GM23338 (cell line): ENCODE measurements at regions not wholly inside any gene's neighbourhood (a gene's known extent, or its start where the extent isn't known, plus 50 kb on each side); places are given as distances from the start of the nearest gene placed in this dataset.

Experiments
- ATAC-seq: fragments of 200-7000 bp; cut with Tn5 transposase; 3 replicates; pipeline ENCODE4 v1.9.1; 2020
- DNase-seq: peaks from one replicate; pipeline ENCODE4 v3.0.0-alpha.2; 2015; ENCODE audit warnings: low spot score
- H2AFZ ChIP-seq: fragments of 200-600 bp; sonication (generic); 2 replicates; pipeline ENCODE4 v1.8.0; 2016; ENCODE audit warnings: antibody characterized with exemption, mild to moderate bottlenecking, moderate library complexity
- H3F3A ChIP-seq: fragments of 200-600 bp; sonication (generic); replicated peaks from 2 replicates; pipeline ENCODE4 v1.8.0; 2017; ENCODE audit warnings: antibody characterized with exemption, mixed run types, low read depth
- H3K27ac ChIP-seq: fragments of 200-600 bp; sonication (generic); 2 replicates; pipeline ENCODE4 v1.6.1; 2016; ENCODE audit warnings: low read depth
- H3K27me3 ChIP-seq: fragments of 200-600 bp; sonication (generic); 2 replicates; pipeline ENCODE4 v1.8.0; 2016; ENCODE audit warnings: mild to moderate bottlenecking, mixed run types, moderate library complexity; ENCODE audit not compliant: insufficient read depth
- H3K36me3 ChIP-seq: fragments of 200-600 bp; sonication (generic); 2 replicates; pipeline ENCODE4 v1.8.0; 2016; ENCODE audit warnings: mild to moderate bottlenecking; ENCODE audit not compliant: insufficient read depth
- H3K4me1 ChIP-seq: fragments of 200-600 bp; sonication (generic); 2 replicates; pipeline ENCODE4 v1.8.0; 2016; ENCODE audit warnings: mild to moderate bottlenecking, moderate library complexity; ENCODE audit not compliant: insufficient read depth
- H3K4me2 ChIP-seq: fragments of 200-600 bp; sonication (generic); 2 replicates; pipeline ENCODE4 v1.7.1; 2017; ENCODE audit warnings: mixed run types
- H3K4me3 ChIP-seq: fragments of 200-600 bp; sonication (generic); 2 replicates; pipeline ENCODE4 v1.6.1; 2016; ENCODE audit warnings: mixed run types
- H3K79me2 ChIP-seq: fragments of 200-600 bp; sonication (generic); replicated peaks from 2 replicates; pipeline ENCODE4 v1.8.0; 2017; ENCODE audit warnings: mild to moderate bottlenecking; ENCODE audit not compliant: insufficient read depth
- H3K9me2 ChIP-seq: fragments of 200-600 bp; sonication (generic); 2 replicates; pipeline ENCODE4 v1.8.0; 2017; ENCODE audit not compliant: insufficient read depth
- H4K20me1 ChIP-seq: fragments of 200-600 bp; sonication (generic); replicated peaks from 2 replicates; pipeline ENCODE4 v1.8.0; 2017; ENCODE audit warnings: mild to moderate bottlenecking; ENCODE audit not compliant: insufficient read depth
- H3K27ac Mint-ChIP-seq: 2 replicates; pipeline ENCODE4 v1.8.0; 2020; ENCODE audit warnings: inconsistent platforms, mild to moderate bottlenecking, moderate library complexity, mixed read lengths
- H3K27me3 Mint-ChIP-seq: 3 replicates; pipeline ENCODE4 v1.8.0; 2022; ENCODE audit warnings: low read depth, mild to moderate bottlenecking, moderate library complexity, mixed read lengths, inconsistent platforms; ENCODE audit not compliant: insufficient read depth, poor library complexity
- H3K36me3 Mint-ChIP-seq: 3 replicates; pipeline ENCODE4 v1.8.0; 2021; ENCODE audit warnings: low read depth, mild to moderate bottlenecking, inconsistent platforms, moderate library complexity, mixed read lengths
- H3K4me1 Mint-ChIP-seq: 3 replicates; pipeline ENCODE4 v1.8.0; 2020; ENCODE audit warnings: mild to moderate bottlenecking, inconsistent platforms, mixed read lengths
- H3K4me3 Mint-ChIP-seq: 3 replicates; pipeline ENCODE4 v1.8.0; 2021; ENCODE audit warnings: moderate library complexity, mild to moderate bottlenecking, inconsistent platforms, mixed read lengths
- H3K9me3 Mint-ChIP-seq: 3 replicates; pipeline ENCODE4 v1.8.0; 2020; ENCODE audit warnings: moderate library complexity, mild to moderate bottlenecking, inconsistent platforms, mixed read lengths
- CREB1 ChIP-seq: fragments of 250-450 bp; sonication (Bioruptor Pico); IDR thresholded peaks from 2 replicates; pipeline ENCODE4 v1.5.0; 2020; ENCODE audit warnings: low read depth, mild to moderate bottlenecking, moderate library complexity
- EZH2 ChIP-seq: fragments of 200-600 bp; sonication (generic); IDR thresholded peaks from one replicate; pipeline ENCODE4 v1.8.0; 2017; ENCODE audit warnings: antibody characterized with exemption, mild to moderate bottlenecking, low read depth; ENCODE audit not compliant: unreplicated experiment
- JUNB ChIP-seq: IDR thresholded peaks from one replicate; pipeline ENCODE4 v1.6.1; 2016; ENCODE audit warnings: antibody characterized with exemption; ENCODE audit not compliant: unreplicated experiment
- NANOG ChIP-seq: IDR thresholded peaks from 2 replicates; pipeline ENCODE4 v1.6.1; 2016; ENCODE audit warnings: antibody characterized with exemption, borderline replicate concordance
- STAT1 ChIP-seq: IDR thresholded peaks from one replicate; pipeline ENCODE4 v1.6.1; 2016; ENCODE audit warnings: antibody characterized with exemption; ENCODE audit not compliant: unreplicated experiment
- TF ChIP-seq, protein P1 (sequence below): IDR thresholded peaks from one replicate; pipeline ENCODE4 v1.6.1; 2018; ENCODE audit warnings: antibody characterized with exemption; ENCODE audit not compliant: unreplicated experiment
- TF ChIP-seq, protein P2 (sequence below): IDR thresholded peaks from 2 replicates; pipeline ENCODE4 v1.6.1; 2016; ENCODE audit warnings: antibody characterized with exemption
- TF ChIP-seq, protein P3 (sequence below): fragments of 250-450 bp; sonication (Bioruptor Pico); IDR thresholded peaks from 2 replicates; pipeline ENCODE4 v1.5.0; 2020; ENCODE audit warnings: mild to moderate bottlenecking, moderate library complexity
- TF ChIP-seq, protein P4 (sequence below), 2 experiments: fragments of 200-600 bp in 1 of 2; sonication (generic) in 1 of 2; conservative IDR thresholded peaks; 2 replicates each; pipeline versions ENCODE4 v1.5.1 to v1.6.1; 2016 to 2017; ENCODE audit warnings: antibody characterized with exemption in 2 of 2, low read depth in 2 of 2, mild to moderate bottlenecking in 2 of 2, moderate library complexity in 1 of 2

DNA sequence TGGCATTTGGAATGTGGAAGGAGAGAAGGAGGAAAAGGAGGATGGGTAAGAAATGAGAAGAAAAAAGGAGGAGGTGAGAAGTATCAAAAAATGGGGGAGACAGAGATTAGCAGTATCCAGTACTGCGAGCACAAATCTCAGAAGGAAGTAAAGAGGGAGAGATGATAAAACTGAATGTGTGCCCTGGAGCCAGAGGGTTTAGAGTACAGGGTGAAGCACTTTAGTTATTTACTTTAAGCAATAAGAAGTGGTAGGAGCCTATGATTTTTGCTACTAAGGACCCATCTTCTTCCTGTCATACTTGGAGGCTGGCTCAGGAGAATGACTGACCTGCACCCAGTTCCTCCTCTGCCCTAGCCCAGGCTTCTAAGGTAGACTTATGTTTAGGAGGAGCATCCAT, 94.9 kb downstream of the ADRB2 start (continued):
- TF ChIP-seq, protein P1, sequence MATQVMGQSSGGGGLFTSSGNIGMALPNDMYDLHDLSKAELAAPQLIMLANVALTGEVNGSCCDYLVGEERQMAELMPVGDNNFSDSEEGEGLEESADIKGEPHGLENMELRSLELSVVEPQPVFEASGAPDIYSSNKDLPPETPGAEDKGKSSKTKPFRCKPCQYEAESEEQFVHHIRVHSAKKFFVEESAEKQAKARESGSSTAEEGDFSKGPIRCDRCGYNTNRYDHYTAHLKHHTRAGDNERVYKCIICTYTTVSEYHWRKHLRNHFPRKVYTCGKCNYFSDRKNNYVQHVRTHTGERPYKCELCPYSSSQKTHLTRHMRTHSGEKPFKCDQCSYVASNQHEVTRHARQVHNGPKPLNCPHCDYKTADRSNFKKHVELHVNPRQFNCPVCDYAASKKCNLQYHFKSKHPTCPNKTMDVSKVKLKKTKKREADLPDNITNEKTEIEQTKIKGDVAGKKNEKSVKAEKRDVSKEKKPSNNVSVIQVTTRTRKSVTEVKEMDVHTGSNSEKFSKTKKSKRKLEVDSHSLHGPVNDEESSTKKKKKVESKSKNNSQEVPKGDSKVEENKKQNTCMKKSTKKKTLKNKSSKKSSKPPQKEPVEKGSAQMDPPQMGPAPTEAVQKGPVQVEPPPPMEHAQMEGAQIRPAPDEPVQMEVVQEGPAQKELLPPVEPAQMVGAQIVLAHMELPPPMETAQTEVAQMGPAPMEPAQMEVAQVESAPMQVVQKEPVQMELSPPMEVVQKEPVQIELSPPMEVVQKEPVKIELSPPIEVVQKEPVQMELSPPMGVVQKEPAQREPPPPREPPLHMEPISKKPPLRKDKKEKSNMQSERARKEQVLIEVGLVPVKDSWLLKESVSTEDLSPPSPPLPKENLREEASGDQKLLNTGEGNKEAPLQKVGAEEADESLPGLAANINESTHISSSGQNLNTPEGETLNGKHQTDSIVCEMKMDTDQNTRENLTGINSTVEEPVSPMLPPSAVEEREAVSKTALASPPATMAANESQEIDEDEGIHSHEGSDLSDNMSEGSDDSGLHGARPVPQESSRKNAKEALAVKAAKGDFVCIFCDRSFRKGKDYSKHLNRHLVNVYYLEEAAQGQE, result no peak
- TF ChIP-seq, protein P2, sequence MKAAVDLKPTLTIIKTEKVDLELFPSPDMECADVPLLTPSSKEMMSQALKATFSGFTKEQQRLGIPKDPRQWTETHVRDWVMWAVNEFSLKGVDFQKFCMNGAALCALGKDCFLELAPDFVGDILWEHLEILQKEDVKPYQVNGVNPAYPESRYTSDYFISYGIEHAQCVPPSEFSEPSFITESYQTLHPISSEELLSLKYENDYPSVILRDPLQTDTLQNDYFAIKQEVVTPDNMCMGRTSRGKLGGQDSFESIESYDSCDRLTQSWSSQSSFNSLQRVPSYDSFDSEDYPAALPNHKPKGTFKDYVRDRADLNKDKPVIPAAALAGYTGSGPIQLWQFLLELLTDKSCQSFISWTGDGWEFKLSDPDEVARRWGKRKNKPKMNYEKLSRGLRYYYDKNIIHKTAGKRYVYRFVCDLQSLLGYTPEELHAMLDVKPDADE, result no peak
- TF ChIP-seq NANOG, result no peak
- TF ChIP-seq, protein P3, sequence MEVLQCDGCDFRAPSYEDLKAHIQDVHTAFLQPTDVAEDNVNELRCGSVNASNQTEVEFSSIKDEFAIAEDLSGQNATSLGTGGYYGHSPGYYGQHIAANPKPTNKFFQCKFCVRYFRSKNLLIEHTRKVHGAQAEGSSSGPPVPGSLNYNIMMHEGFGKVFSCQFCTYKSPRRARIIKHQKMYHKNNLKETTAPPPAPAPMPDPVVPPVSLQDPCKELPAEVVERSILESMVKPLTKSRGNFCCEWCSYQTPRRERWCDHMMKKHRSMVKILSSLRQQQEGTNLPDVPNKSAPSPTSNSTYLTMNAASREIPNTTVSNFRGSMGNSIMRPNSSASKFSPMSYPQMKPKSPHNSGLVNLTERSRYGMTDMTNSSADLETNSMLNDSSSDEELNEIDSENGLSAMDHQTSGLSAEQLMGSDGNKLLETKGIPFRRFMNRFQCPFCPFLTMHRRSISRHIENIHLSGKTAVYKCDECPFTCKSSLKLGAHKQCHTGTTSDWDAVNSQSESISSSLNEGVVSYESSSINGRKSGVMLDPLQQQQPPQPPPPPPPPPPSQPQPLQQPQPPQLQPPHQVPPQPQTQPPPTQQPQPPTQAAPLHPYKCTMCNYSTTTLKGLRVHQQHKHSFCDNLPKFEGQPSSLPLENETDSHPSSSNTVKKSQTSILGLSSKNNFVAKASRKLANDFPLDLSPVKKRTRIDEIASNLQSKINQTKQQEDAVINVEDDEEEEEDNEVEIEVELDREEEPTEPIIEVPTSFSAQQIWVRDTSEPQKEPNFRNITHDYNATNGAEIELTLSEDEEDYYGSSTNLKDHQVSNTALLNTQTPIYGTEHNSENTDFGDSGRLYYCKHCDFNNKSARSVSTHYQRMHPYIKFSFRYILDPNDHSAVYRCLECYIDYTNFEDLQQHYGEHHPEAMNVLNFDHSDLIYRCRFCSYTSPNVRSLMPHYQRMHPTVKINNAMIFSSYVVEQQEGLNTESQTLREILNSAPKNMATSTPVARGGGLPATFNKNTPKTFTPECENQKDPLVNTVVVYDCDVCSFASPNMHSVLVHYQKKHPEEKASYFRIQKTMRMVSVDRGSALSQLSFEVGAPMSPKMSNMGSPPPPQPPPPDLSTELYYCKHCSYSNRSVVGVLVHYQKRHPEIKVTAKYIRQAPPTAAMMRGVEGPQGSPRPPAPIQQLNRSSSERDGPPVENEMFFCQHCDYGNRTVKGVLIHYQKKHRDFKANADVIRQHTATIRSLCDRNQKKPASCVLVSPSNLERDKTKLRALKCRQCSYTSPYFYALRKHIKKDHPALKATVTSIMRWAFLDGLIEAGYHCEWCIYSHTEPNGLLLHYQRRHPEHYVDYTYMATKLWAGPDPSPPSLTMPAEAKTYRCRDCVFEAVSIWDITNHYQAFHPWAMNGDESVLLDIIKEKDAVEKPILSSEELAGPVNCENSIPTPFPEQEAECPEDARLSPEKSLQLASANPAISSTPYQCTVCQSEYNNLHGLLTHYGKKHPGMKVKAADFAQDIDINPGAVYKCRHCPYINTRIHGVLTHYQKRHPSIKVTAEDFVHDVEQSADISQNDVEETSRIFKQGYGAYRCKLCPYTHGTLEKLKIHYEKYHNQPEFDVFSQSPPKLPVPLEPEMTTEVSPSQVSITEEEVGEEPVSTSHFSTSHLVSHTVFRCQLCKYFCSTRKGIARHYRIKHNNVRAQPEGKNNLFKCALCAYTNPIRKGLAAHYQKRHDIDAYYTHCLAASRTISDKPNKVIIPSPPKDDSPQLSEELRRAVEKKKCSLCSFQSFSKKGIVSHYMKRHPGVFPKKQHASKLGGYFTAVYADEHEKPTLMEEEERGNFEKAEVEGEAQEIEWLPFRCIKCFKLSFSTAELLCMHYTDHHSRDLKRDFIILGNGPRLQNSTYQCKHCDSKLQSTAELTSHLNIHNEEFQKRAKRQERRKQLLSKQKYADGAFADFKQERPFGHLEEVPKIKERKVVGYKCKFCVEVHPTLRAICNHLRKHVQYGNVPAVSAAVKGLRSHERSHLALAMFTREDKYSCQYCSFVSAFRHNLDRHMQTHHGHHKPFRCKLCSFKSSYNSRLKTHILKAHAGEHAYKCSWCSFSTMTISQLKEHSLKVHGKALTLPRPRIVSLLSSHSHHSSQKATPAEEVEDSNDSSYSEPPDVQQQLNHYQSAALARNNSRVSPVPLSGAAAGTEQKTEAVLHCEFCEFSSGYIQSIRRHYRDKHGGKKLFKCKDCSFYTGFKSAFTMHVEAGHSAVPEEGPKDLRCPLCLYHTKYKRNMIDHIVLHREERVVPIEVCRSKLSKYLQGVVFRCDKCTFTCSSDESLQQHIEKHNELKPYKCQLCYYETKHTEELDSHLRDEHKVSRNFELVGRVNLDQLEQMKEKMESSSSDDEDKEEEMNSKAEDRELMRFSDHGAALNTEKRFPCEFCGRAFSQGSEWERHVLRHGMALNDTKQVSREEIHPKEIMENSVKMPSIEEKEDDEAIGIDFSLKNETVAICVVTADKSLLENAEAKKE, result no peak

DNA sequence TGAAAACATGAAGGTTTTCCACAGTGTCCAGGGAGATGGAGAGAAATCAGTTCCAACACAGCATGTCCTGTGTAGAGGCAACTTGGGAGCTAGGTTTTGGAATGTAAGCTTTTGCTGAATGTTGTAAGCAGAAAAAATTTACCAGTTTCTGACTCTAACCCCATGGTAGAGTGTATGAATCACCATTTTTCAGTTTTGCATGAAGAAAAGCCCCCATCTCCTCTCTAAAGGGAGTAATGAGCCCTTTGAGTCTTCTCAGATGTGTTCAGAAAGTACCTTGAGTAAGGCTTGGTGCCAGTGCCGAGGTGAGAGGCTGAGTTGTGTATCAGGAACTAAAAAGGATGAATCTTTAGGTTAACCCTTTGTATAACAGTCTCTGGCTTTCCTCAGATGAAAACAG, 96.2 kb downstream of the ADRB2 start:
- Mint-ChIP-seq H3K4me3 (no peak overlapping the region), H3K36me3 (peaks cover 3% of the 10 kb centered on the region; the same call in 1 of the 3 replicates), H3K9me3 (no peaks in the 10 kb centered on the region; the same call in 2 of the 3 replicates), H3K27me3 (peaks cover 3% of the 10 kb centered on the region), H3K27ac (no peak overlapping the region), H3K4me1 (peaks cover 2% of the 10 kb centered on the region)
- no peak for ATAC-seq
- Histone ChIP-seq H4K20me1 (no peaks in the 10 kb centered on the region), H3K4me2 (no peak overlapping the region), H3K79me2 (no peaks in the 10 kb centered on the region), H3K27ac (no peak overlapping the region), H3K36me3 (no peaks in the 10 kb centered on the region), H3K4me3 (no peak overlapping the region), H3F3A (no peaks in the 10 kb centered on the region), H3K9me2 (no peaks in the 10 kb centered on the region), H3K4me1 (no peaks in the 10 kb centered on the region), H3K27me3 (no peaks in the 10 kb centered on the region), H2AFZ (peak overlapping the region; percentile 59)
- no peak for DNase-seq
- TF ChIP-seq, protein P4, sequence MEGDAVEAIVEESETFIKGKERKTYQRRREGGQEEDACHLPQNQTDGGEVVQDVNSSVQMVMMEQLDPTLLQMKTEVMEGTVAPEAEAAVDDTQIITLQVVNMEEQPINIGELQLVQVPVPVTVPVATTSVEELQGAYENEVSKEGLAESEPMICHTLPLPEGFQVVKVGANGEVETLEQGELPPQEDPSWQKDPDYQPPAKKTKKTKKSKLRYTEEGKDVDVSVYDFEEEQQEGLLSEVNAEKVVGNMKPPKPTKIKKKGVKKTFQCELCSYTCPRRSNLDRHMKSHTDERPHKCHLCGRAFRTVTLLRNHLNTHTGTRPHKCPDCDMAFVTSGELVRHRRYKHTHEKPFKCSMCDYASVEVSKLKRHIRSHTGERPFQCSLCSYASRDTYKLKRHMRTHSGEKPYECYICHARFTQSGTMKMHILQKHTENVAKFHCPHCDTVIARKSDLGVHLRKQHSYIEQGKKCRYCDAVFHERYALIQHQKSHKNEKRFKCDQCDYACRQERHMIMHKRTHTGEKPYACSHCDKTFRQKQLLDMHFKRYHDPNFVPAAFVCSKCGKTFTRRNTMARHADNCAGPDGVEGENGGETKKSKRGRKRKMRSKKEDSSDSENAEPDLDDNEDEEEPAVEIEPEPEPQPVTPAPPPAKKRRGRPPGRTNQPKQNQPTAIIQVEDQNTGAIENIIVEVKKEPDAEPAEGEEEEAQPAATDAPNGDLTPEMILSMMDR (conservative IDR thresholded peaks at IDR 0.05; ENCODE audit: low read depth in 2 of 2), result no peak
- TF ChIP-seq CREB1 (CRISPR knock-in tag) (no peak), STAT1 (no peak), EZH2 (no peak), JUNB (no peak)
- TF ChIP-seq, protein P1, result no peak
